GM10266 (cell line): ENCODE measurements at regions not wholly inside any gene's neighbourhood (a gene's known extent, or its start where the extent isn't known, plus 50 kb on each side); places are given as distances from the start of the nearest gene placed in this dataset.

Experiments
- DNase-seq: peaks from one replicate; pipeline ENCODE4 v3.0.0; 2012; ENCODE audit errors: extremely low spot score
- CTCF ChIP-seq: IDR thresholded peaks from 2 replicates; pipeline ENCODE4 v1.5.1; 2012; ENCODE audit warnings: mild to moderate bottlenecking, low read depth; ENCODE audit not compliant: control insufficient read depth, insufficient read depth; ENCODE audit errors: missing control alignments

DNA sequence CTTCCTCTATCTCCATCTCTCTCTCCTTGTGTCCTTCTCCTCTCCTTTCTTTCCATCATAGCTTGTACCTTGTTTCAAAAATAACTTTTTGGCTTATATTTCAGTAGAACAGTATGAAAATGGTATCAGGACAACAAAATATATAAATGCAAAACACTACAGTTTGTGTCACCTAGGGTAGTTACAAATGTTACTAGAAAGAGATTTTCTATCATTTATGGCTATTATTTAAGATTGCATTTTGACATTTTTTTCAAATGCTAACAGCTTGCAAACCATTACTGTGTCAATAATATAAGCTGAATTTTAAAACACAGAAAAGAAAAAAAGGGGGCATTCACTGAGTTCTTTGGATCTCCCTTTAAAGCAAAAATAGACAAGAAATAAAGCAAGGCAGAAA, 392.3 kb upstream of the LRRC4C start:
- no peak for DNase-seq
- TF ChIP-seq CTCF: no peak

- no peak for DNase-seq
- no peak for TF ChIP-seq CTCF
Measured at GRCh38 chr11:41861838-41862237, 402.4 kb upstream of the LRRC4C start.

DNA sequence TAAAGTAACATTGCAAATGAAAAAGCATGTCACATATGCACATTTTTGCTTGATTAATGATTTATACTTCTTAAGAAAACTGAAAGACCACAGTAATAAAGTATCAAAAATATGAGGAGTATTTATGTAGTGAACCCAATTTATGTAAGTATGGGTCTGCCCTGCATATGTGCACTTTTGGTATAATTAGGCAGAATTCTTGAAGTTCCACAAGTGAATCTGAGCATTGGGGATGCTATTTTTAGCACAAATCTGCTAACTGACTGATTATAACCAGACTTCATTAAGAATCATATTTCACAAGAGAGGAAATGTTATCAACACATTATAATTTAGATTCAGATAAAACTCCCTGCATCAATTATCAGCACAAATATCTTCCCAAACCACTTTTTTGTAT, 407.1 kb upstream of the LRRC4C start:
- DNase-seq: no peak
- TF ChIP-seq CTCF: no peak

- TF ChIP-seq CTCF: no peak
- no peak for DNase-seq
Measured at GRCh38 chr11:41868606-41869005, 409.2 kb upstream of the LRRC4C start.

GRCh38 chr11:41872426-41872825, 413.0 kb upstream of the LRRC4C start:
- no peak for DNase-seq
- TF ChIP-seq CTCF: no peak

- TF ChIP-seq CTCF: no peak
Measured at GRCh38 chr11:41872870-41873269, 413.4 kb upstream of the LRRC4C start.

GRCh38 chr11:41878095-41878494, 418.6 kb upstream of the LRRC4C start:
- TF ChIP-seq CTCF: no peak
- DNase-seq: no peak

More at GRCh38 chr11:41872870-41873269, 413.4 kb upstream of the LRRC4C start:
- no peak for DNase-seq
